ENCODE measurements at regions not wholly inside any gene's neighbourhood (a gene's known extent, or its start where the extent isn't known, plus 50 kb on each side); places are given as distances from the start of the nearest gene placed in this dataset.

- Histone ChIP-seq H3K27ac (no peak overlapping the region), H3K4me3 (no peak overlapping the region), H3K36me3 (no peaks in the 10 kb centered on the region), H3K9me3 (no peaks in the 10 kb centered on the region), H3K4me1 (peaks cover 0 to 2% (median 0%) of the 10 kb centered on the region in 4 donors), H3K27me3 (no peaks in the 10 kb centered on the region)
- WGBS, 2 donors = 61 to 75% methylated on average over 9 of the region's 9 CpGs
- no peak for TF ChIP-seq EP300 (IDR thresholded peaks at IDR 0.05)
- TF ChIP-seq CTCF (IDR thresholded peaks at IDR 0.05) = no peak
- TF ChIP-seq POLR2AphosphoS5 (IDR thresholded peaks at IDR 0.05) = no peak
- no peak for DNase-seq
- intact Hi-C loops (cut with DNase I) = no loop called here
These were observed 71.7 kb upstream of the RAD23B start for GRCh38 chr9:107211284-107211923.

- no peak for DNase-seq
- H3K4me3 ChIP-seq = no peak overlapping the region
- intact Hi-C loops (cut with DNase I) = no loop called here
- no peak overlapping the region for H3K27ac ChIP-seq
- 97% methylated on average over 5 of the region's 5 CpGs for WGBS, 2 donors
- peaks cover 0 to 2% (median 0%) of the 10 kb centered on the region in 4 donors for H3K4me1 ChIP-seq
- H3K27me3 ChIP-seq = no peaks in the 10 kb centered on the region
- H3K9me3 ChIP-seq = no peaks in the 10 kb centered on the region
- TF ChIP-seq EP300 (IDR thresholded peaks at IDR 0.05) (no peak), CTCF (IDR thresholded peaks at IDR 0.05) (no peak), POLR2A (IDR thresholded peaks at IDR 0.05) (no peak), POLR2AphosphoS5 (IDR thresholded peaks at IDR 0.05) (no peak)
- H3K36me3 ChIP-seq = no peaks in the 10 kb centered on the region
These were observed 70.5 kb upstream of the RAD23B start for GRCh38 chr9:107212613-107213012.

- H3K36me3 ChIP-seq = no peaks in the 10 kb centered on the region
- intact Hi-C loops (cut with DNase I) = no loop called here
- no peak overlapping the region for H3K27ac ChIP-seq
- H3K4me3 ChIP-seq = no peak overlapping the region
- no peak for DNase-seq
- 84 to 90% methylated on average over 6 of the region's 6 CpGs for WGBS, 2 donors
- H3K9me3 ChIP-seq = no peaks in the 10 kb centered on the region
- TF ChIP-seq POLR2AphosphoS5 (IDR thresholded peaks at IDR 0.05) (no peak), POLR2A (IDR thresholded peaks at IDR 0.05) (no peak), EP300 (IDR thresholded peaks at IDR 0.05) (no peak), CTCF (IDR thresholded peaks at IDR 0.05) (no peak)
- peaks cover 0 to 2% (median 0%) of the 10 kb centered on the region in 4 donors for H3K4me1 ChIP-seq
- no peaks in the 10 kb centered on the region for H3K27me3 ChIP-seq
These were observed 70.0 kb upstream of the RAD23B start for GRCh38 chr9:107213080-107213479.

- no peak for DNase-seq
These were observed 69.5 kb upstream of the RAD23B start for GRCh38 chr9:107213561-107214028.

More at GRCh38 chr9:107213561-107214028, 69.5 kb upstream of the RAD23B start:
- 59 to 76% methylated on average over 6 of the region's 6 CpGs for whole genome bisulfite sequencing, 2 donors
- H3K36me3 ChIP-seq = no peaks in the 10 kb centered on the region
- no peaks in the 10 kb centered on the region for H3K27me3 ChIP-seq
- intact Hi-C loops (cut with DNase I) = no loop called here
- no peaks in the 10 kb centered on the region for H3K9me3 ChIP-seq
- TF ChIP-seq POLR2AphosphoS5 (IDR thresholded peaks at IDR 0.05) (no peak), POLR2A (IDR thresholded peaks at IDR 0.05) (no peak), EP300 (IDR thresholded peaks at IDR 0.05) (no peak), CTCF (IDR thresholded peaks at IDR 0.05) (no peak)
- H3K4me1 ChIP-seq = peaks cover 0 to 2% (median 0%) of the 10 kb centered on the region in 4 donors
- H3K4me3 ChIP-seq = no peak overlapping the region
- no peak overlapping the region for H3K27ac ChIP-seq

Measured in sigmoid colon (tissue), 6 donors.